ENCODE measurements at regions not wholly inside any gene's neighbourhood (a gene's known extent, or its start where the extent isn't known, plus 50 kb on each side); places are given as distances from the start of the nearest gene placed in this dataset.

GRCh38 chr5:61974680-61975079 lies 331.3 kb upstream of the KIF2A start (continued):
- TF ChIP-seq EP300 (IDR thresholded peaks at IDR 0.05; ENCODE audit: borderline replicate concordance in 1 of 2, low read depth in 2 of 2, low read length in 2 of 2) (no peak), RBBP5 (IDR thresholded peaks at IDR 0.05; ENCODE audit: borderline replicate concordance, low read depth, low read length) (no peak), MAFK (IDR thresholded peaks at IDR 0.05; ENCODE audit: low read depth, low read length) (no peak)
